ENCODE measurements at regions not wholly inside any gene's neighbourhood (a gene's known extent, or its start where the extent isn't known, plus 50 kb on each side); places are given as distances from the start of the nearest gene placed in this dataset.

GRCh38 chr1:83689921-83690868, 308.7 kb downstream of the TTLL7 start:
- no peaks in the 10 kb centered on the region for H3K9me3 ChIP-seq (replicated peaks in 1 of 3)
- intact Hi-C loops (cut with DNase I) = no loop called here
- TF ChIP-seq POLR2A (IDR thresholded peaks at IDR 0.05) (no peak), CTCF (IDR thresholded peaks at IDR 0.05) (no peak)
- no peak for DNase-seq
- WGBS, 4 donors = 62 to 75% (median 67%) methylated on average over 6 of the region's 6 CpGs
- H3K4me1 ChIP-seq (replicated peaks in 1 of 2) = no peaks in the 10 kb centered on the region
- H3K27ac ChIP-seq = no peak overlapping the region
- H3K27me3 ChIP-seq = no peaks in the 10 kb centered on the region
- H3K4me3 ChIP-seq = no peak overlapping the region
- no peaks in the 10 kb centered on the region for H3K36me3 ChIP-seq (replicated peaks in 1 of 2)

GRCh38 chr1:83682132-83682531, 316.8 kb downstream of the TTLL7 start:
- intact Hi-C loops (cut with DNase I) = no loop called here
- no peak for TF ChIP-seq CTCF (IDR thresholded peaks at IDR 0.05)
- no peak for TF ChIP-seq POLR2A (IDR thresholded peaks at IDR 0.05)
- no peak for DNase-seq
- Histone ChIP-seq H3K27me3 (no peaks in the 10 kb centered on the region), H3K4me1 (replicated peaks in 1 of 2) (no peaks in the 10 kb centered on the region), H3K9me3 (replicated peaks in 1 of 3) (no peaks in the 10 kb centered on the region), H3K27ac (no peak overlapping the region), H3K36me3 (replicated peaks in 1 of 2) (no peaks in the 10 kb centered on the region), H3K4me3 (no peak overlapping the region)
- WGBS, 4 donors = 75 to 85% (median 80%) methylated on average over 2 of the region's 2 CpGs

GRCh38 chr1:83676106-83676505, 322.8 kb downstream of the TTLL7 start:
- 78 to 88% (median 84%) methylated on average over 3 of the region's 3 CpGs for WGBS, 4 donors
- intact Hi-C loops (cut with DNase I) = no loop called here
- Histone ChIP-seq H3K4me3 (no peak overlapping the region), H3K36me3 (replicated peaks in 1 of 2) (no peaks in the 10 kb centered on the region), H3K9me3 (replicated peaks in 1 of 3) (no peaks in the 10 kb centered on the region), H3K27ac (no peak overlapping the region), H3K27me3 (no peaks in the 10 kb centered on the region), H3K4me1 (replicated peaks in 1 of 2) (no peaks in the 10 kb centered on the region)
- TF ChIP-seq CTCF (IDR thresholded peaks at IDR 0.05) = no peak
- TF ChIP-seq POLR2A (IDR thresholded peaks at IDR 0.05) = no peak
- DNase-seq = no peak

- Histone ChIP-seq H3K4me3 (no peak overlapping the region), H3K27ac (no peak overlapping the region), H3K9me3 (replicated peaks in 1 of 3) (no peaks in the 10 kb centered on the region), H3K4me1 (replicated peaks in 1 of 2) (no peaks in the 10 kb centered on the region), H3K36me3 (replicated peaks in 1 of 2) (no peaks in the 10 kb centered on the region), H3K27me3 (no peaks in the 10 kb centered on the region)
- 62 to 73% (median 67%) methylated on average over 1 of the region's 1 CpG for WGBS, 4 donors
- no peak for TF ChIP-seq CTCF (IDR thresholded peaks at IDR 0.05)
- no peak for TF ChIP-seq POLR2A (IDR thresholded peaks at IDR 0.05)
- intact Hi-C loops (cut with DNase I) = no loop called here
- no peak for DNase-seq
Observed at GRCh38 chr1:83673312-83673711, 325.6 kb downstream of the TTLL7 start.

Measured in adrenal gland (tissue), 9 donors.